Left lung (tissue), 4 donors: ENCODE measurements at regions not wholly inside any gene's neighbourhood (a gene's known extent, or its start where the extent isn't known, plus 50 kb on each side); places are given as distances from the start of the nearest gene placed in this dataset.
"Not testable (repeated sequence)": the region's sequence is repeated elsewhere in the genome, so short reads cannot be mapped to it uniquely, and the experiment has no call there.

ENCODE experiments used
- ATAC-seq: fragments of 200-7000 bp; cut with Tn5 transposase; one replicate; pipeline ENCODE4 v1.9.1; 2020; ENCODE audit warnings: moderate library complexity
- DNase-seq, 4 donors: peaks; one replicate each; pipeline ENCODE4 v3.0.0-alpha.2; 2013 to 2020
- H3K27ac ChIP-seq, 2 donors: fragments of 200-600 bp; sonication (generic) in 1 of 2; one replicate each; pipeline versions ENCODE4 v1.5.0 to v1.8.0; 2020 to 2021
- H3K27me3 ChIP-seq, 2 donors: fragments of 200-600 bp; sonication (generic) in 1 of 2; one replicate each; pipeline versions ENCODE4 v1.5.0 to v1.8.0; 2020 to 2021
- H3K36me3 ChIP-seq, 2 donors: fragments of 200-600 bp; sonication (generic) in 1 of 2; one replicate each; pipeline versions ENCODE4 v1.5.0 to v1.8.0; 2020 to 2021
- H3K4me1 ChIP-seq, 2 donors: fragments of 200-600 bp; one replicate each; pipeline ENCODE4 v1.8.0; 2021
- H3K4me3 ChIP-seq, 2 donors: fragments of 200-600 bp; sonication (generic) in 1 of 2; one replicate each; pipeline versions ENCODE4 v1.5.0 to v1.8.0; 2020 to 2021; ENCODE audit warnings: mild to moderate bottlenecking in 1 of 2
- H3K9me3 ChIP-seq, 2 donors: fragments of 200-600 bp; sonication (generic) in 1 of 2; one replicate each; pipeline versions ENCODE4 v1.5.0 to v1.8.0; 2020 to 2021
- CTCF ChIP-seq, 2 donors: fragments of 200-600 bp; sonication (generic) in 1 of 2; IDR thresholded peaks; one replicate each; pipeline versions ENCODE4 v1.5.0 to v1.8.0; 2021; ENCODE audit warnings: antibody characterized with exemption in 2 of 2
- intact Hi-C, 2 donors: fragments of 100-400 bp; cut with DNase I; formaldehyde crosslinking; loops; one replicate each; pipeline versions ENCODE4 v1.11.2 to v1.14.2; 2022
- donor health status: DM: no; HTN: yes; CAD: no.
- donor health status: DM: no; HTN: no; CAD: no.

- Histone ChIP-seq H3K4me3 (no peak overlapping the region), H3K36me3 (no peaks in the 10 kb centered on the region), H3K27ac (no peak overlapping the region), H3K27me3 (no peaks in the 10 kb centered on the region), H3K9me3 (no peaks in the 10 kb centered on the region), H3K4me1 (no peaks in the 10 kb centered on the region)
- no peak for TF ChIP-seq CTCF (IDR thresholded peaks at IDR 0.05)
- intact Hi-C loops: no loop called here
- no peak for DNase-seq
- no peak for ATAC-seq
These were observed 115.3 kb upstream of the RUNX1 start for GRCh38 chr21:35164380-35164779.

GRCh38 chr21:35163411-35163810 lies 114.3 kb upstream of the RUNX1 start:
- TF ChIP-seq CTCF (IDR thresholded peaks at IDR 0.05): no peak
- H3K27ac ChIP-seq: no peak overlapping the region
- ATAC-seq (no peak), DNase-seq (no peak)
- no peaks in the 10 kb centered on the region for H3K27me3 ChIP-seq
- no peak overlapping the region for H3K4me3 ChIP-seq
- intact Hi-C loops: no loop called here
- H3K4me1 ChIP-seq: no peaks in the 10 kb centered on the region
- no peaks in the 10 kb centered on the region for H3K36me3 ChIP-seq
- H3K9me3 ChIP-seq: no peaks in the 10 kb centered on the region

GRCh38 chr21:35162831-35163230 lies 113.7 kb upstream of the RUNX1 start:
- intact Hi-C loops: no loop called here

GRCh38 chr21:35159881-35160280 lies 110.8 kb upstream of the RUNX1 start:
- intact Hi-C loops: no loop called here
- Histone ChIP-seq H3K4me3 (no peak overlapping the region), H3K36me3 (no peaks in the 10 kb centered on the region), H3K4me1 (no peaks in the 10 kb centered on the region), H3K9me3 (peaks cover 0 to 13% of the 10 kb centered on the region in 2 donors), H3K27ac (no peak overlapping the region), H3K27me3 (no peaks in the 10 kb centered on the region)
- ATAC-seq (no peak), DNase-seq (no peak)
- no peak for TF ChIP-seq CTCF (IDR thresholded peaks at IDR 0.05)

More at GRCh38 chr21:35162831-35163230, 113.7 kb upstream of the RUNX1 start:
- Histone ChIP-seq H3K4me3 (no peak overlapping the region), H3K4me1 (no peaks in the 10 kb centered on the region), H3K9me3 (peaks cover 0 to 3% of the 10 kb centered on the region in 2 donors), H3K27ac (no peak overlapping the region), H3K27me3 (no peaks in the 10 kb centered on the region), H3K36me3 (no peaks in the 10 kb centered on the region)
- no peak for TF ChIP-seq CTCF (IDR thresholded peaks at IDR 0.05)
- DNase-seq (no peak), ATAC-seq (no peak)

GRCh38 chr21:35157374-35157773 lies 108.3 kb upstream of the RUNX1 start:
- H3K27ac ChIP-seq, H3K4me1 ChIP-seq, H3K4me3 ChIP-seq, H3K36me3 ChIP-seq, H3K27me3 ChIP-seq, ATAC-seq, intact Hi-C loops, DNase-seq: not testable (repeated sequence)
- peaks cover 0 to 13% of the 10 kb centered on the region in 2 donors for H3K9me3 ChIP-seq
